GM20431 (cell line): ENCODE measurements at regions not wholly inside any gene's neighbourhood (a gene's known extent, or its start where the extent isn't known, plus 50 kb on each side); places are given as distances from the start of the nearest gene placed in this dataset.

Experiments
- in situ Hi-C: fragments of 300-500 bp; cut with MseI, MboI; formaldehyde crosslinking; loops from one replicate; pipeline ENCODE4 v1.15.0; 2020; ENCODE audit warnings: low sequenced_read_pairs; ENCODE audit not compliant: unreplicated experiment

DNA sequence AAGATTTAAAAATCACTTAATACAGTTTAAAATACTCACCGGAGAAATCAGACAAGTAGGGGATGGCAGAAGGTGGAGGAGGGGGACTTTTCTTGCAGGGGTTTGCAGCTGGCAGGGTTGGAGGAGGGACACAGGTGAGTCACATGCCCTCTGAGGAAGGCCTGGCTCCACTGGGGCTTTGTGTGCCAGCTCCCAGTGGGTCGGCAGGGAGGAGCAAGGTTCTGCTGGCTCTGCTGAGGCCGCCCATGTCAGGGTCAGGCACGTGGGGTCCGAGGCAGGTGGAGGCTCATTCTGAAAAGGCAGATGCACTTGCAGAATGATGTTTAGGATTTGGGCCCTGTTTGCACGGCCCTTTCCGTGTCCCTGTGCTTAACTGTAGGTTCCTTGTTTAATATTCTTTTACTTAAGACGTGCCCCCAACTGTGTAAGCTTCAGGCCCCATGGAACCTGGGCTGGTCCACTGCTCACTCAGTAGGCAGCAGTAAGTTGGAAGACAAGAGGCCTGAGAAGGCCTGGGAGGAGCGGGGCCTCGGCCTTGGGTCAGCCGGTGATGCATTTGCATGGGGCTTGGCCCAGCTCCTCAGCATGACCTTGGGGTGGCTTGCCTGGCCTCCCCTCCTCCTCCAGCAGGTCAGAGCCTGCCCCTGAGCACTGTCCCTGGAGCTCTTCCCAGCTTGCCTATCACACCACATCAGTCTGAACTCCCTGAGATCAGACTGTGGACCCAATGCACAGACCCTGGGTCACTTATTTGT, 141.0 kb downstream of the GLI2 start:
- in situ Hi-C loops: no loop called here

- in situ Hi-C loops: no loop called here
Observed at GRCh38 chr2:120877409-120877808, 141.7 kb downstream of the GLI2 start.

DNA sequence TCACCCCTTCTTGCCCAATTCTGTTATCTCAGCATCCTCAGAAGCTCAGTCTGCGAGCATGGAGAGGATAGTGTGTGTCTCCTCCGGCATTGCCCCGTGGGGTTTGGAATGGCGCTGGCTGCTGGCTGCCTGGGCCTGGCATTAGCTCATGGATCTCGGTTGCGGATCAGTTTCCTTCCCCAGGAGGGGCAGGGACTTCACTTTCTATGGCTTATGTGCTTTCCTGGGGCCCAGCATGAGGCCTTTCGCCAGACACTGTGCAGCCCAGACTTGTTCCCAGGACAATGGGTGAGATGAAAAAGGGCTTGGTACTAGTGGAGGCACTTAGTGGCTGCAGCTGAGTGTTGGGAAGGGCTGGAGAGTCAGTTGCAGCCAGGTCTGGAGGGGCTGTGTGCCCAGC, 143.3 kb downstream of the GLI2 start:
- in situ Hi-C loops: no loop called here

DNA sequence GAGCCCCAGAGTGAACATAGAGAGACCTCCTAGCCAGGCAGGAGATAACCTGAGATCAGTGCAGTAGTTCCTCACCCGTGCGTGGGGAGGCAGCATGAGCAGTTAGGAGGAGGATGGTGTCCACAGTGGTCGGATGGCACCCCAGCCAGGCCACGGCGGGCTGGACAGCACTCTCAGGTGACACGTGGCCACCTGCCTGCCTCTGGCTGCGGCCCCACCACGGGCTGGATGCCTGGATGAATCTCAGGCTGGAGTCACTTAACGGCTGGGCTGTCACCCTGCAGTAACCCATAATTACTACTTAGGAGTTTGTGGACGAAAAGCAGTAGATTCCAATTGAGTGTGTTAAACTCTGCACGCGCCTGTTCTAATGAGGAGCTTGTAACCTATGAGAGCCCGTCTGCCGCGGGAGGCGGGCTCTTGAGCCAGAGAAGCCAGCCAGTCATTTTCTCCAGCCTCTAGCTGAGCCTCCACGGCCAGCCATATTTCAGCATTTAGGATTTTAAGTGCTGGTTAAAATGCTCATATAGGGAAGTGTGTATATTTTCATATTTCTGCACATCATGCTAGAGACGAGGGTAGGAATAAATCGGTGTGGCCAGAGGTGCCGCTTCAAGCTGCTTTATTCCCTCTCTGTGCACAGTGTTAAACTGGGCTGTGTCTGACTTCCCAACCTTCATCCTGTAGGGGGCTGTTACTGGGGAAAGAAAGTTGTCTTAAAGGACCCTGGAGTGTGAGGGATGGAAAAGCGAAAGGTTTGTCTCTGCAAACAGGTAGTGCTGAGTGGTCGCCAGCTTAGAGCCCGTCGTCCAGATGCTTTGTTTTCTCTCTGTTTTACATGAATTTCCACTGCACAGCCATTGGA, 144.0 kb downstream of the GLI2 start:
- in situ Hi-C loops: no loop called here

DNA sequence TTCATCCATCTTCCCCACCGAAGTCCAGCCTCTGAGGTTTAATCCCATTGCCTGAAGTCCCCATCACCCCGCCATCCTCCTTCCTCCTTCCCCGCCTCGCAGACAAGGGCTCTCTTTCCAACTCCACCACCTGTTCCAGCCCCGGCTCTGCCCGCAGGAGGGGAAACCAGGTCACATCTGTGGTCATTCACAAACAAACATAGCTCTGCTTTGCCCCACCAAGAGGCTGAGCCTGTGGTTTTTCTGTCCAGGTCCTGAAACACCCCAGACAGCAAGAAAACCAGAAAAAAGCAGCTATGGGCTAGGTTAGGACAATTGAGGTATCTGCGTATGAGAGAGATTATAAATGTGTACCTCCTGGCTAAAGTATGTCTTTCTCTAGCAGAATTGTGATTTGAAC, 144.7 kb downstream of the GLI2 start:
- in situ Hi-C loops: no loop called here

GRCh38 chr2:120881981-120882788, 146.5 kb downstream of the GLI2 start:
- in situ Hi-C loops: no loop called here

GRCh38 chr2:120883607-120884440, 148.2 kb downstream of the GLI2 start:
- in situ Hi-C loops: no loop called here

DNA sequence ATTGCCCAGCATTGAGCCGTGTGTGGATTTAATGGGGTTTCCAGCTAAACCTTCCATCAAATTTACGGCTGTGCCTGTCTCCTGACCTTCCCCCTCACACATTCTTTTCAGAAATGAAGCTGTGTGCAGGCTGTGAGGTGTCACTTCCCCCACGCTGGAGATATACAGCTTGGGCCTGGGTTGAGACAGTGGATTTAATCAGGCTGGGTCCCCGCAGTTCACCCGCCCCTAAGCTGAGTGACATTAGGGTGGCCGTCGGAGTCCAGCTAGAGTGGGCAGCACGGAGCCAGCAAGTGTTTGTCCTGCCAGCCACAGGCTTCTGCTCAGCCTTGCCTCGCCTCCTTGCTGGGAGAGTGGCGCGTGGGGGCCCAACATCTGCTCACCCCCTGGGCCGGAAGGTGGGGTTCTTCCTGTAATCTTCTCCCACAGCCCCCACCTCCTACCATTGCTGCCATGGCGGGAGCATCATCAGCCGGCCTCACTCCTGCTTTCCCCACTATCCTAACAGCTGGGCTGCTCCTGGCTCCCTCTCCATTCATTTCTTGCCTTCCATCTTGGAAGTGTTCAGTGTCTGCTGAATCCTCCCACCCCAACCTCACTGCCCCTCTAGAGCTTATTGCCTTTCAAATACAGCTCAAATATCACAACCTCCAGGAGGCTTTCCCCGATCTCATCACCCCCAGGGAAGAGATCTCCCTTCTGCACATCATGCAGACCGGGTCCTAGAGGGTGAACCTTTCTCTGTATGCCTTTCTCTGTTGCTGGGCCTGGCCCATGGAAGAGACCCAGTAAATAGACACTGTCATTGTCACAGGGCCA, 149.0 kb downstream of the GLI2 start:
- in situ Hi-C loops: no loop called here

DNA sequence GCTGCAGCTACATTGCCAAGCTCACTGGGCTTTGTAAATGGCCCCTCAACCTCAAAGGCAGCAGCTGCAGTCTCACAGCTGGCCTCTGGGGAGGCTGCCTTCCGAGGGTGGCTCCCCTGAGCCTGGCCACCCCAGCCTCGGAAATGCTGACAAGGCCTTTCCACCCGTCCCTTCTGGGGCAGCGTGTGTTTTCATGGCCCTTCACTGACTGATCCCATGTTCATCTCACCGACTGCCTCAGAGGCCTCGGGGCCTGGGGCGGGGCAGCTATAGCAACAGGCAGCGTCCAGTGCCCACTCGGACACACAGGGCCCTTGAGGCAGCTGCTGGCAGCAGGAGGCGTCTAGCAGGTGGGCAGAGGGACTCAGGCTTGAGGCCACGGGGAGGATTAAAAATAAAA, 149.7 kb downstream of the GLI2 start:
- in situ Hi-C loops: no loop called here

DNA sequence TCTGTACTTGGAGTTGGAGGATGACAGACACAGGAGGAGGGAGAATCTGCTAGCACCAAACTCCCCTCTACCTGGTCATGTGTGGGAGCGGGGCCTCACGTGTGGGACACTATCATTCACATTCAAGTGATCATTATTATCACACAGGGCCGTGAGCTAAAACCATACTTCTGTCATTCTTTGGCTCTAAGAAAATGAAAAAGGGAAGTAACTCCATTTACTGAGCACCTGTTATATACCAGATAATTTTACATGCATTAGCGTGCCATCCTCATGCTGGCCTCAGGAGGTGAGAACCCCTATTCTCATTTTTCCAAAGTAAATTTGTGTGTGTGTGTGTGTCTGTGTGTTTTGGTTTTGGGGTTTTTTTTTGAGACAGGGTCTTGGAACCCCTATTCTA, 150.1 kb downstream of the GLI2 start:
- in situ Hi-C loops: no loop called here

GRCh38 chr2:120886534-120887319, 151.1 kb downstream of the GLI2 start:
- in situ Hi-C loops: no loop called here

DNA sequence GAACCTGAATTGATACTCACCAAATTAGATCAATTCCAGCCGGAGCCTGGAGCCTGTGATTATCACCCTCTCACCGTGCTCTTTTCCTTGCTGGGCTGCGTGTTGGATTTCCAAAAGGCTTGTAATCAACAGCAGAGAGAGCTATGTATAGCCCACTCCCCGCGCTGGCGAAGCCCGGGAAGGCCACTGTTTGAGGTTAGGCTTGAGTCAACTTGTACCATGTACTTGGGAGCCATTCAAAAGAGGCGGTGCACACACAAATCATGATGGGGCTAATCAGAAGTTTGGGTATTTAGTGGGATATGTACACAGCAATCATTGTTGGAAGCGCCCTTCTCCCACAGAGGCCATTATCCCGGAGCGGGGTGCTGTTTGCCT, 151.6 kb downstream of the GLI2 start:
- in situ Hi-C loops: no loop called here

- in situ Hi-C loops: no loop called here
Observed at GRCh38 chr2:120887741-120888231, 152.1 kb downstream of the GLI2 start.

- in situ Hi-C loops: no loop called here
Observed at GRCh38 chr2:120888851-120889250, 153.2 kb downstream of the GLI2 start.

GRCh38 chr2:120889936-120890335, 154.3 kb downstream of the GLI2 start:
- in situ Hi-C loops: no loop called here

- in situ Hi-C loops: no loop called here
Observed at GRCh38 chr2:120890566-120891360, 155.1 kb downstream of the GLI2 start.

GRCh38 chr2:120892271-120892966, 156.8 kb downstream of the GLI2 start:
- in situ Hi-C loops: no loop called here
